Testis (tissue), 2 donors: ENCODE measurements at regions not wholly inside any gene's neighbourhood (a gene's known extent, or its start where the extent isn't known, plus 50 kb on each side); places are given as distances from the start of the nearest gene placed in this dataset.

ENCODE experiments used
- CTCF ChIP-seq, 3 experiments: fragments of 450-650 bp in 2 of 3; fragments of 200-600 bp in 1 of 3; sonication (generic) in 1 of 3; IDR thresholded peaks; one replicate each; pipeline ENCODE4 v1.5.1; 2016 to 2019; ENCODE audit warnings: antibody characterized with exemption in 3 of 3, mild to moderate bottlenecking in 2 of 3, moderate library complexity in 1 of 3
- POLR2A ChIP-seq: fragments of 450-650 bp; IDR thresholded peaks from one replicate; pipeline ENCODE4 v1.6.1; 2017; ENCODE audit warnings: antibody characterized with exemption, mild to moderate bottlenecking, moderate library complexity

- no peak for TF ChIP-seq CTCF (IDR thresholded peaks at IDR 0.05)
- TF ChIP-seq POLR2A = no peak
Observed at GRCh38 chr2:120658042-120658769, 77.5 kb upstream of the GLI2 start.
